ENCODE measurements at regions not wholly inside any gene's neighbourhood (a gene's known extent, or its start where the extent isn't known, plus 50 kb on each side); places are given as distances from the start of the nearest gene placed in this dataset.

- Histone ChIP-seq H3K36me3 (ENCODE audit: low read depth, missing control alignments) (no peaks in the 10 kb centered on the region), H3K4me1 (no peaks in the 10 kb centered on the region), H3K4me3 (no peak overlapping the region), H3K27me3 (no peaks in the 10 kb centered on the region), H3K27ac (no peak overlapping the region), H3K9me3 (no peaks in the 10 kb centered on the region)
- no peak for DNase-seq
- WGBS, 2 donors: 60 to 63% methylated on average over 2 of the region's 2 CpGs
- intact Hi-C loops (cut with DNase I; ENCODE audit: low total_unique reads): no loop called here
- TF ChIP-seq POLR2A (IDR thresholded peaks at IDR 0.05): no peak
- TF ChIP-seq CTCF (IDR thresholded peaks at IDR 0.05): no peak
Observed at GRCh38 chr2:188092734-188093133, 198.9 kb upstream of the GULP1 start.

- Histone ChIP-seq H3K9me3 (no peaks in the 10 kb centered on the region), H3K4me1 (no peaks in the 10 kb centered on the region), H3K4me3 (no peak overlapping the region), H3K27ac (no peak overlapping the region), H3K27me3 (no peaks in the 10 kb centered on the region), H3K36me3 (ENCODE audit: low read depth, missing control alignments) (no peaks in the 10 kb centered on the region)
- no peak for DNase-seq
- intact Hi-C loops (cut with DNase I; ENCODE audit: low total_unique reads): no loop called here
- 88 to 93% methylated on average over 3 of the region's 3 CpGs for WGBS, 2 donors
- TF ChIP-seq CTCF (IDR thresholded peaks at IDR 0.05) (no peak), POLR2A (IDR thresholded peaks at IDR 0.05) (no peak)
Observed at GRCh38 chr2:188096910-188097309, 194.8 kb upstream of the GULP1 start.

- no peak for DNase-seq
- Histone ChIP-seq H3K9me3 (no peaks in the 10 kb centered on the region), H3K36me3 (ENCODE audit: low read depth, missing control alignments) (no peaks in the 10 kb centered on the region), H3K4me1 (no peaks in the 10 kb centered on the region), H3K4me3 (no peak overlapping the region), H3K27me3 (no peaks in the 10 kb centered on the region), H3K27ac (no peak overlapping the region)
- intact Hi-C loops (cut with DNase I; ENCODE audit: low total_unique reads): no loop called here
- 91 to 94% methylated on average over 6 of the region's 6 CpGs for WGBS, 2 donors
- TF ChIP-seq POLR2A (IDR thresholded peaks at IDR 0.05) (no peak), CTCF (IDR thresholded peaks at IDR 0.05) (no peak)
Observed at GRCh38 chr2:188102881-188103280, 188.8 kb upstream of the GULP1 start.

GRCh38 chr2:188114014-188114413 is 177.7 kb upstream of the GULP1 start:
- no peak overlapping the region for H3K27ac ChIP-seq
- H3K9me3 ChIP-seq: no peaks in the 10 kb centered on the region
- TF ChIP-seq POLR2A (IDR thresholded peaks at IDR 0.05) (no peak), CTCF (IDR thresholded peaks at IDR 0.05) (no peak)
- no peak for DNase-seq
- intact Hi-C loops (cut with DNase I; ENCODE audit: low total_unique reads): no loop called here
- no peak overlapping the region for H3K4me3 ChIP-seq
- H3K27me3 ChIP-seq: no peaks in the 10 kb centered on the region
- 64 to 77% methylated on average over 1 of the region's 1 CpG for WGBS, 2 donors
- H3K36me3 ChIP-seq (ENCODE audit: low read depth, missing control alignments): no peaks in the 10 kb centered on the region
- H3K4me1 ChIP-seq: no peaks in the 10 kb centered on the region

- TF ChIP-seq POLR2A (IDR thresholded peaks at IDR 0.05) (no peak), CTCF (IDR thresholded peaks at IDR 0.05) (no peak)
- H3K36me3 ChIP-seq (ENCODE audit: low read depth, missing control alignments): no peaks in the 10 kb centered on the region
- H3K4me1 ChIP-seq: no peaks in the 10 kb centered on the region
- WGBS, 2 donors: 60% methylated on average over 2 of the region's 2 CpGs
- no peaks in the 10 kb centered on the region for H3K27me3 ChIP-seq
- H3K4me3 ChIP-seq: no peak overlapping the region
- intact Hi-C loops (cut with DNase I; ENCODE audit: low total_unique reads): no loop called here
- no peak for DNase-seq
- no peaks in the 10 kb centered on the region for H3K9me3 ChIP-seq
- no peak overlapping the region for H3K27ac ChIP-seq
Observed at GRCh38 chr2:188117706-188118105, 174.0 kb upstream of the GULP1 start.

Data from testis (tissue), 2 donors.